Fibroblast of skin of right quadriceps (primary cell): ENCODE measurements at regions not wholly inside any gene's neighbourhood (a gene's known extent, or its start where the extent isn't known, plus 50 kb on each side); places are given as distances from the start of the nearest gene placed in this dataset.
"Not testable (repeated sequence)": the region's sequence is repeated elsewhere in the genome, so short reads cannot be mapped to it uniquely, and the experiment has no call there.

Experiments used
- DNase-seq: peaks from one replicate; pipeline ENCODE4 v3.0.0-alpha.2; 2013

- DNase-seq = no peak
Observed at GRCh38 chr15:81763304-81763703, 282.5 kb downstream of the MEX3B start.

DNA sequence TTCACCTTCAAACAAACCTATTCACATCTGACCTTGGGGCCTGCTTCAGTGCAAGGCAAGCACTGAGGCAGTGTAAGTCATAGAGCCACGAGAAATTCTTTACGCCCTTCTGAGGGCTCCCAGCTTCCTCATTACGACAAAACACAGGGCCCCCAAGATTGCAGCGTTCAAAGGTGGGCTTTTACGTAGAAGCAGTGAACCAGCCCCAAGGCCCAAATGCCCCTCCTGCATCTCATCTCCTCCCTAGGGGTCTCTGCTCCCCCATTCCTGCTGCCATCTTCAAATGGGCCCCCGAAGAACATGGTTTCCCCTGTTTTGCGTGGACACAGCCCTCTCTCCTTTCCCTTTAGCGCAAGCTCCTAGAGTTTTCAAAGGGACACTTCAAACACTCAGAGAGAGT lies 285.1 kb downstream of the MEX3B start:
- no peak for DNase-seq

- DNase-seq = peak; percentile 15
Observed at GRCh38 chr15:81758818-81759284, 287.0 kb downstream of the MEX3B start.

- no peak for DNase-seq
Observed at GRCh38 chr15:81755626-81756025, 290.2 kb downstream of the MEX3B start.

DNA sequence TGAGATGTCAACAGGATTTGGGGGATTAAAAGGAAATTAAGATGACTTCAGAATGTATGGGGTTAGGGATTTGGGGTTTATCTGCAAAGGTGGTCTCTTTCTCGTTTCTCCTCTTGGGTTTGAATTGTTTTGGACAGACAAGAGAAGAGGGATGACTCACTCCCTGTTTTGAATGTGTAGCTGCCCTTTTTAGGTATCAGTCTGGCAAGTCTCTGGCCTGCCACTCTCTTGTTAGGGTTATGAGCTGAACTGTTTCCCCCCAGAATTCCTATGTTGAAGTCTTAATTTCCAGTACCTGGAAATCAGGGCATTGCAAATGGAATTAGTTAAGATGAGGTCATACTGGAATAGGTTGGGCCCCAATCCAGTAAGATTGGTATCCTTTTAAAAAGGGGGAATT lies 291.7 kb downstream of the MEX3B start:
- DNase-seq = peak; percentile 21

DNA sequence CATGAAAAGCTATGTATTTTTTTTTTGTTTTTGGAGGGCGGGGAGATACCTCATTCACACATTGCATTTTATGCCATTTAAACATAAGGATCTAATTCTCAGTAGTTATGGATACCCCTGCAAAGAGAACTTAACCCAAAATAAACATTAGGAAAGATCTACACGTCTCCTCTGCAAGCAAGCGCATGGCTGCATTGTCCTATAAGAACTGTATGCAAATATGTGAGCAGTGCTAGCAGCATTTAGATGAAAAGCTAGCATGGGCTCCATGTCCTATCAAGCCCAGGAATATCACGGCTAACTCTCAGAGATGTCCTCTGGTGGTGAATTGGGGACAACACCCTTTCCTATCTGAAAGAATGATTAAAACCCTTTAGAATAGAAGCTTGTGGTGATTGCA lies 292.8 kb downstream of the MEX3B start:
- DNase-seq = peak; percentile 47

DNA sequence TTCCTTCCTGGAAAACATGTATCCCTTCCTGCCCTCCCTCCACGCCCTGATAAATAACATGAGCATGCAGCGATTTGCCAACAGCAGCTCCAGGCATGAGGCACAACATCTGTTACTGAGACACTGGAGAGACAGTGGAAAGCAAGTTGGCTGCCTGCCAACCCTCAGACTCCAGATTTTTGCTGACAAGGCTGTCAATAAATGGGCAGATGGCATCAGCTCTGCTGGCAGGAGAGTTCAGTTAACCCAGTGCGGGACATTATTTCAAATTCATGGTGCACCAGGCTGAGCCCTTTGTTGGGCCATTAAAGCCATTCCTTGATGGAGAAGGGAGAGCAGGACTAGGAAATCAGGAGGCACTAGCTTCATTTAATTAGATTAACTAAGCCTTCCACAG lies 293.3 kb downstream of the MEX3B start:
- DNase-seq = peak; percentile 84

DNA sequence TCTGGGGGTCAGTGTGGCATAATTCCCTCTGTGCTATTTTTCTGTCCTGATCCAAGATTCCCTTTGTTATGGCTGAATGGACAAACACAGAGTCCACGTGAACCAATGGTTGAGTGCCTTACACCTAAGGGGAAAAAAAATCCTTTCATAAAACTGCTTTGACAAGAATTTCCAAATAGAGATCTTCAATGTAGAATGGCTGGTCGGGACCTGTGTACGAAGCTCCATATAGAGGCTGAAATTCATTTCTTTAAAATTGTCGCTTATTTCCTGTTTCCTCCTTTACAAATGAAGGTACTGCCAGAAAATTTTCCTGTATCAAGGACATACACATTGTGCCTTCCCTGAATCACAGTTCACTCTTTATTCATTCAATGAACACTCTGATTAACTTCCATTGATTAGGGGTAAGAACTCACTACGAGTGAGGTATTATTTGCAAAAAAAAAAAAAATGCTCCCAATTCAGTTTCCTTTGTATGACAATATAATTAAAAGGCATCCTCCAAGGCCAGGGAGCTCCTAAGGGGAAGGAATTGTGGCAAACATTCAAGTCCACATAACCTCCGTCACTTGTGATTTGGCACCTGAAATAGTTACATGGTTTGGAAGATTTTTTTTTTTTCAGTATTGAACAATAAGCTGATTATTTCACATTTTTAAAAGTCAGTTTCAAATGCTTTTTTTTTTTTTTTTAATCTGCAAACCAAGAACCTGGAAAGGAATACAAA lies 293.8 kb downstream of the MEX3B start:
- DNase-seq = no peak

- DNase-seq = no peak
Observed at GRCh38 chr15:81751256-81751655, 294.6 kb downstream of the MEX3B start.

DNA sequence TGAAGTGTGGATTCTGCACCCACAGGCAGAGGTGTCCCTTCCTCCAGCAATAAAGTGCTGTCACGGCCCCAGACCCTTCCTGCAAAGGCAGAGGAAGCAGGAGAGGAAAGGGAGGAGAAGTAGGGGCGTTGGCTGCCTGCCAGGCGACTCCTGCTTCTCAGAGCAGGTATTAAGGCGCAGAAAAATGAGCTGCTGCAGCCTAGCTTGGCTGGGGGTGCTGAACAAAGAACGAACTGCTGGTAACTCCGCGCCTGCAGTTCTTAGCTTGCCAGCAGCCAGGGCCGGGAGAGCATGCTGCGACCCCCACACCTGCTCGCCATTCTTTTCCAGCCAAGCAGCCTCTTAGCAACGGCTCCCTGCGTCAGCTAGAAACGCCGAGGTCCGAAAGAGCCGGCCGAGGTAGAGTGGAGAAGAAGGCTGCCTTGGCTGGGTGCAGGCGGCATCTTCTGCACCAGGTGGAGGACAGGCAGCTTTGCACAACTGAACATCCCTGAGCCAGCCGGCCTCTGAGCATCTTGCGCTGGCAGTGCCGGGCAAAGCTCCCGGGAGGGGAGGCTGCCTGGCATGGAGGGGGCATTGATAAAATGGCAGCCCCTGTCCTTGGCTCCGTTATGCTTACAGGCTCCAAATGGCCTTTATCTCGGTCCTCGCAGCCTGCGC lies 296.0 kb downstream of the MEX3B start:
- no peak for DNase-seq

DNA sequence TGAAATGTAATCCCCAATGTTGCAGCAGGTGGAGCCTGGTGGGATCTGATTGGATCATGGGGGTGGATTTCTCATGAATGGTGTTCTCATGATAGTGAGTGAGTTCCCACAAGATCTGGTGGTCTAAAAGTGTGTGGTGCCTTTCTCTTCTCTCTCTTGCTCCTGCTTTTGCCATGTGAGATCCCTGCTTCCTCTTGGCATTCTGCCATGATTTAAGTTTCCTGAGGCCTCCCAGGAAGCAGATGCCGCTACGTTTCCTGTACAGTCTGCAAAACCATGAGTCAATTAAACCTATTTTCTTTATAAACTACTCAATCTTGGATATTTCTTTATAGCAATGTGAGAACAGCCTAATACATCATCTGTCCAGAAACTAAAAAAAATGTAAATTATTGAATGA lies 298.3 kb downstream of the MEX3B start:
- no peak for DNase-seq

GRCh38 chr15:81747026-81747425 lies 298.8 kb downstream of the MEX3B start:
- no peak for DNase-seq

DNA sequence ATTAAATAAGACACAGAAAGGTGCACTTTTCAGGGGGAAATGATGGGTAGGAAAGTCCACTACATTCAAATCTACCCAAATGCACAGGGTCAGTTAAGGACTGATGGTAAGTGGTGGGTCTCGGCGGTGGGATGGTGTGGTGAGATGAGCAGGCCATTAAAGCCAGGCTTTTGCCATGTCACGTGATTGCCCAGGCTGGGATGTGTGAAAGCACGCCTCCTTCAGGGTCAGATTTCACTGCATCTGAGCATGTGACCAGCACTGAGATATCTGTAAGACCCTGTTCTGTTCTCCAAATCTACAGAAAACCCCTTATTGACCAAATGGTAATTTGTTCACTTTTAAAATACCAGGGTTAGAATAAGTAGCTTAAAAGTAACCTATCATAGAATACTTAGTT lies 301.5 kb downstream of the MEX3B start:
- no peak for DNase-seq

- DNase-seq = peak; percentile 52
Observed at GRCh38 chr15:81740416-81740815, 305.4 kb downstream of the MEX3B start.

GRCh38 chr15:81729340-81729739 lies 316.5 kb downstream of the MEX3B start:
- no peak for DNase-seq

DNA sequence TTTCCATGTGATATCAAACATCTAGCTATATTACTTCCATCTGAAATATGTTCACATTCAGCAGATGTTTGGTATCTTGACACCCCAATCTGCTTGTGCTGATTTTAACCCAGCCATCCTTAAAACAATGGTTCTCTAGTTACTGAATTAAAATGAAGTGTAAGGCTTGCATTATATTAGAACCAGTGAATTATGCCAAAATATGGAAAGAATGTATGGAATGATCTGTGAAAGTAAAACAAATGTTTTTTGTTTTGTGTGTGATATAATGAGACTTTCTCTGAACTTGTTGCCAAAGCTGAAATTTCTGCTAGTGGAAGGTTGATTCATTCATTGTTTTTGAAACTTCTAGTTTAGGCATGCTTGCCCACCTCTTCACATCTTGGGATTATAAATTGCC lies 317.1 kb downstream of the MEX3B start:
- no peak for DNase-seq

- no peak for DNase-seq
Observed at GRCh38 chr15:81725590-81725989, 320.2 kb downstream of the MEX3B start.

- peak; percentile 30 for DNase-seq
Observed at GRCh38 chr15:81724536-81724935, 321.3 kb downstream of the MEX3B start.

DNA sequence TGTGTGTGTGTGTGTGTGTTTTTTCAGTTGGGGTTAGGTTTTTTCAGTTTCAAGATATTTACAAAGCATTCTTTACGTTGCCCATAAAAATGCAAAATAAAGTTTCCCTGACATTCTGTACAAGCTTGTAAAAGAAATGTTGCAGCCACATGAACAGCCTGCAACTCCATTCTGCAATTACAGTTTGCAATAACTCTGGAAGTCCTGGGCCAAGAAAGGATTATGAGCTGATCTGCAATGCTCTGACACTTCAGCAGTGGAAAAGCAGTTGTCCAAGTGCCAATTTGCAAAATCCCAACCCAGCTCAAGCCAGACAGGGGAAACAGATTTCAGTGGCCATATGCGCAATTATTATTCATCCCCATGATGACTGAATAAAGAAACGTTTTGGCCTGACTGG lies 322.1 kb downstream of the MEX3B start:
- peak; percentile 21 for DNase-seq

DNA sequence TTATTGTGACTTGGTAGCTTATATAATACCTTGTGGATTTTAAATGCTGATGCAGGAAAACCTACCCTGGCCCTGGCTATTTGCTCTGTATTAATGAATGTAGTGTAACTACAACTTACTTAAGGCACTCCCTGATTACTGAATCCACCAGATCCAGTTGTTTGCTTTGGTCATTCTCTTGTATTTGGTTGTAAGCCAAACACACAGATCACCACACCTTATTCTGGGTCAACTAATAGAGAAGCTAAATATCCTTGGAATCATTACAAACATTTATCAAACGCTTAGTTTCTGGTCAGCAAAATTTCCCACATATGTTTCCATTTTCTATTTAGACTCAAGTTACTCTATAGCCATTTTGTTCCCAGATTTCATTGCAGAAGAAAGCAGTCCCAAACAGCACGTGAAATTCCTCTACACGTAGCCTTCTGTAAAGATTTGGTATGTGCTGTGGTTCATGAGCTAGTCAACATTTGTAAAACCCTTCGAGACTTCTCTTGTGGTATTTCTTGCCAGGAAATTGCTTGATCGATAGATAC lies 322.6 kb downstream of the MEX3B start:
- DNase-seq = no peak

DNA sequence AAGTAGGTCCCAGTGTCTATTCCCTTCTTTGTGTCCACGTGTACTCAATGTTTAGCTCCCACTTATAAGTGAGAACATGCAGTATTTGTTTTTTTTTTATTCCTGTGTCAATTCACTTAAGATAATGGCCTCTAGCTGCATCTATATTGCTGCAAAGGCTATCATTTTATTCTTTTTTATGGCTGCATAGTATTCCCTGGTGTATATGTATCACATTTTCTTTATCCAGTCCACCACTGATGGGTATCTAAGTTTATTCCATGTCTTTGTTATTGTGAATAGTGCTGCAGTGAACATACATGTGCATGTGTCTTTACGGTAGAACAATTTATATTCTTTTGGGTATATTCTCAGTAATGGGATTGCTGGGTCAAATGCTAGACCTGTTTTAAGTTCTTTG lies 329.4 kb downstream of the MEX3B start:
- DNase-seq = not testable (repeated sequence)

DNA sequence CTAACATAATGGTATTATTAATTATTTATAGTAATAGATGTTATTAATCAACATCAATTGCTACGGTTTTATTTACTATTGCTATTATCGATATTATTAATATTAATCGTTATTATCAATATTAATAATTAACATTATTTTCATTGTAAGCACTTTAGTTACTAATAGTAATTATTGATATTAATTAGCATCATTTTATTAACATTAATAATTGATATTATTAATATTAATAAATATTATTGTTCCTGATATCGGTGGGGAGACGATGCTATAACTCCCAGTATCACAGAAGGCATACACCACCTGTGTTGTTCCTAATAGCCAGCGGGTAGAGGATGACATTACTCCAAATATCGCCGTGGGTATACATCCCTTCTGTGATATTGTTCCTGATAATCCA lies 335.5 kb downstream of the MEX3B start:
- no peak for DNase-seq

GRCh38 chr15:81706816-81707346 lies 332.9 kb upstream of the TMC3 start:
- not testable (repeated sequence) for DNase-seq

DNA sequence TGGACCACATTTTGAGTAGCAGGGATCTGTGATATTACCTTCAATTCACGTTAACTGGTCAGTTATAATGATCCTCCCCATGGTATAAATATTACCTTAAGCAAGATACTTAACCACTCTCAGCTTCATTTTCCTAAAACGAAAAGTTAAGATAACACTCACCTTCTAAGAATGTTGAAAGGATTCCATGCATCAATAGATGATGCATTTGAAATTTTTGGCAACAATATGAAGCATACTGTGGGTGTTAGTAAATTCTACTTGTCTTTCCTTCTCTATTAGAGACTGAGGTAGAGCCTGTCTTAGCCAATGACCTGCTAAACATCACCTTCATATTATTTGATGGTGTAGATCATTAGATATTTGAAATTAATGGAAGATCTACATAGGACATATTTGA lies 331.7 kb upstream of the TMC3 start:
- not testable (repeated sequence) for DNase-seq
